NT2/D1 (cell line): ENCODE measurements at regions not wholly inside any gene's neighbourhood (a gene's known extent, or its start where the extent isn't known, plus 50 kb on each side); places are given as distances from the start of the nearest gene placed in this dataset.

Source experiments
- DNase-seq: peaks from one replicate; pipeline ENCODE4 v3.0.0-alpha.2; 2011; ENCODE audit warnings: low read depth, low spot score
- H3K27me3 ChIP-seq: 2 replicates; pipeline ENCODE4 v1.6.0; 2011; ENCODE audit warnings: mild to moderate bottlenecking; ENCODE audit not compliant: insufficient read length, insufficient read depth
- H3K36me3 ChIP-seq: 2 replicates; pipeline ENCODE4 v1.6.1; 2011; ENCODE audit warnings: mild to moderate bottlenecking, low read length, mixed read lengths; ENCODE audit not compliant: insufficient read depth, insufficient read length
- H3K4me1 ChIP-seq: 2 replicates; pipeline ENCODE4 v1.5.1; 2011; ENCODE audit not compliant: insufficient read depth, insufficient read length
- H3K4me3 ChIP-seq: 2 replicates; pipeline ENCODE4 v1.5.1; 2011; ENCODE audit warnings: low read depth; ENCODE audit not compliant: insufficient read length
- H3K9ac ChIP-seq: 2 replicates; pipeline ENCODE4 v1.6.0; 2011; ENCODE audit warnings: low read depth; ENCODE audit not compliant: insufficient read length
- H3K9me3 ChIP-seq: 2 replicates; pipeline ENCODE4 v1.5.1; 2011; ENCODE audit warnings: mild to moderate bottlenecking, low read length; ENCODE audit not compliant: insufficient read depth
- SUZ12 ChIP-seq: IDR thresholded peaks from 2 replicates; pipeline ENCODE4 v1.6.1; 2011; ENCODE audit not compliant: insufficient read length, insufficient read depth; ENCODE audit errors: extremely low read depth
- YY1 ChIP-seq: IDR thresholded peaks from 2 replicates; pipeline ENCODE4 v1.6.1; 2011; ENCODE audit not compliant: insufficient read length, insufficient read depth
- ZNF274 ChIP-seq: IDR thresholded peaks from 2 replicates; pipeline ENCODE4 v1.6.1; 2011; ENCODE audit warnings: mild to moderate bottlenecking, low read depth, low read length

- no peaks in the 10 kb centered on the region for H3K4me1 ChIP-seq
- H3K4me3 ChIP-seq, result no peak overlapping the region
- no peaks in the 10 kb centered on the region for H3K27me3 ChIP-seq
- H3K36me3 ChIP-seq, result no peaks in the 10 kb centered on the region
- no peak overlapping the region for H3K9ac ChIP-seq
- DNase-seq, result no peak
- H3K9me3 ChIP-seq, result no peaks in the 10 kb centered on the region
- TF ChIP-seq YY1, result no peak
- no peak for TF ChIP-seq SUZ12
- TF ChIP-seq ZNF274, result no peak
Observed at GRCh38 chr18:29153091-29153490, 976.2 kb upstream of the CDH2 start.

GRCh38 chr18:29147944-29148343 is 971.0 kb upstream of the CDH2 start:
- DNase-seq, result no peak
- Histone ChIP-seq H3K9me3 (no peaks in the 10 kb centered on the region), H3K4me3 (no peak overlapping the region), H3K4me1 (no peaks in the 10 kb centered on the region), H3K27me3 (no peaks in the 10 kb centered on the region), H3K9ac (no peak overlapping the region), H3K36me3 (no peaks in the 10 kb centered on the region)
- TF ChIP-seq YY1 (no peak), ZNF274 (no peak), SUZ12 (no peak)

- Histone ChIP-seq H3K4me1 (no peaks in the 10 kb centered on the region), H3K9ac (no peak overlapping the region), H3K4me3 (no peak overlapping the region), H3K36me3 (no peaks in the 10 kb centered on the region), H3K9me3 (no peaks in the 10 kb centered on the region), H3K27me3 (no peaks in the 10 kb centered on the region)
- TF ChIP-seq SUZ12, result no peak
- TF ChIP-seq YY1, result no peak
- TF ChIP-seq ZNF274, result no peak
- no peak for DNase-seq
Observed at GRCh38 chr18:29146068-29146467, 969.1 kb upstream of the CDH2 start.

GRCh38 chr18:29140590-29140989 is 963.7 kb upstream of the CDH2 start:
- TF ChIP-seq SUZ12 (no peak), ZNF274 (no peak), YY1 (no peak)
- Histone ChIP-seq H3K9me3 (no peaks in the 10 kb centered on the region), H3K36me3 (no peaks in the 10 kb centered on the region), H3K27me3 (no peaks in the 10 kb centered on the region), H3K4me1 (no peaks in the 10 kb centered on the region), H3K9ac (no peak overlapping the region), H3K4me3 (no peak overlapping the region)
- no peak for DNase-seq

GRCh38 chr18:29137773-29138495 is 961.0 kb upstream of the CDH2 start:
- Histone ChIP-seq H3K36me3 (no peaks in the 10 kb centered on the region), H3K9ac (no peak overlapping the region), H3K4me1 (no peaks in the 10 kb centered on the region), H3K27me3 (no peaks in the 10 kb centered on the region), H3K9me3 (no peaks in the 10 kb centered on the region), H3K4me3 (no peak overlapping the region)
- TF ChIP-seq YY1 (no peak), ZNF274 (no peak), SUZ12 (no peak)
- DNase-seq, result no peak

GRCh38 chr18:29123706-29124530 is 947.0 kb upstream of the CDH2 start:
- Histone ChIP-seq H3K4me3 (no peak overlapping the region), H3K9ac (no peak overlapping the region)

GRCh38 chr18:29104671-29105070 is 927.7 kb upstream of the CDH2 start:
- Histone ChIP-seq H3K9me3 (no peaks in the 10 kb centered on the region), H3K4me3 (no peak overlapping the region), H3K4me1 (no peaks in the 10 kb centered on the region), H3K27me3 (no peaks in the 10 kb centered on the region), H3K36me3 (no peaks in the 10 kb centered on the region), H3K9ac (no peak overlapping the region)
- TF ChIP-seq SUZ12 (no peak), YY1 (no peak), ZNF274 (no peak)
- DNase-seq, result no peak

More at GRCh38 chr18:29123706-29124530, 947.0 kb upstream of the CDH2 start:
- no peaks in the 10 kb centered on the region for H3K9me3 ChIP-seq
- H3K27me3 ChIP-seq, result no peaks in the 10 kb centered on the region
- no peaks in the 10 kb centered on the region for H3K4me1 ChIP-seq
- DNase-seq, result no peak
- no peaks in the 10 kb centered on the region for H3K36me3 ChIP-seq
- no peak for TF ChIP-seq SUZ12
- no peak for TF ChIP-seq ZNF274

- no peaks in the 10 kb centered on the region for H3K9me3 ChIP-seq
- TF ChIP-seq SUZ12, result no peak
- TF ChIP-seq ZNF274, result no peak
- no peak for TF ChIP-seq YY1
Observed at GRCh38 chr18:29104227-29104626, 927.3 kb upstream of the CDH2 start.

More at GRCh38 chr18:29104227-29104626, 927.3 kb upstream of the CDH2 start:
- Histone ChIP-seq H3K27me3 (no peaks in the 10 kb centered on the region), H3K4me3 (no peak overlapping the region), H3K36me3 (no peaks in the 10 kb centered on the region), H3K9ac (no peak overlapping the region), H3K4me1 (no peaks in the 10 kb centered on the region)
- no peak for DNase-seq
